Panc1 (cell line): ENCODE measurements at regions not wholly inside any gene's neighbourhood (a gene's known extent, or its start where the extent isn't known, plus 50 kb on each side); places are given as distances from the start of the nearest gene placed in this dataset.

Experiments used
- CTCF ChIP-seq: fragments of 450-650 bp; IDR thresholded peaks from 2 replicates; pipeline ENCODE4 v1.5.1; 2017; ENCODE audit warnings: mild to moderate bottlenecking
- POLR2AphosphoS5 ChIP-seq: IDR thresholded peaks from 2 replicates; pipeline ENCODE4 v1.6.1; 2012; ENCODE audit warnings: mild to moderate bottlenecking, low read depth, low read length, moderate library complexity
- TCF7L2 ChIP-seq: IDR thresholded peaks from 2 replicates; pipeline ENCODE4 v1.6.1; 2011; ENCODE audit warnings: mild to moderate bottlenecking, low read depth, low read length, inconsistent platforms

- TF ChIP-seq POLR2AphosphoS5 (no peak), CTCF (no peak), TCF7L2 (no peak)
These were observed 66.3 kb upstream of the MRTFB start for GRCh38 chr16:14004729-14005315.
